CD4-positive, alpha-beta T cell (primary cell): ENCODE measurements at regions not wholly inside any gene's neighbourhood (a gene's known extent, or its start where the extent isn't known, plus 50 kb on each side); places are given as distances from the start of the nearest gene placed in this dataset.

ENCODE experiments used
- ATAC-seq: fragments of 200-7000 bp; cut with Tn5 transposase; one replicate; pipeline ENCODE4 v1.10.0; 2022; ENCODE audit warnings: mild to moderate bottlenecking; ENCODE audit not compliant: poor library complexity
- CTCF ChIA-PET: fragments of 350-600 bp; sonication (Branson Sonifier 250); formaldehyde crosslinking; loops from one replicate; lab custom pipeline; 2021; ENCODE audit warnings: antibody characterized with exemption, inconsistent platforms; lab: Charles Lee
- POLR2A ChIA-PET: fragments of 350-600 bp; sonication (Branson Sonifier 250); formaldehyde crosslinking; loops from one replicate; lab custom pipeline; 2021; ENCODE audit warnings: antibody characterized with exemption, inconsistent platforms; lab: Charles Lee
- DNase-seq, 14 experiments: peaks; one replicate each; pipeline ENCODE4 v3.0.0-alpha.2; 2013 to 2020; ENCODE audit warnings: mixed read lengths in 2 of 14
- H3K27ac ChIP-seq, 2 donors: one replicate each; pipeline versions ENCODE4 v1.5.1 to v1.7.0; 2013; ENCODE audit warnings: low read length in 2 of 2, low read depth in 1 of 2, mild to moderate bottlenecking in 1 of 2
- H3K27me3 ChIP-seq, 2 experiments: 1 replicate in 1 of 2; 2 replicates in 1 of 2; pipeline versions ENCODE4 v1.6.1 to v1.7.0; 2013; ENCODE audit warnings: low read length in 2 of 2, control low read depth in 1 of 2, mild to moderate bottlenecking in 1 of 2, moderate library complexity in 1 of 2; ENCODE audit not compliant: insufficient read depth in 2 of 2, control insufficient read depth in 1 of 2
- H3K36me3 ChIP-seq: one replicate; pipeline ENCODE4 v1.6.1; 2013; ENCODE audit warnings: low read length, control low read depth; ENCODE audit not compliant: insufficient read depth
- H3K4me1 ChIP-seq: one replicate; pipeline ENCODE4 v1.6.1; 2013; ENCODE audit warnings: low read length, control low read depth; ENCODE audit not compliant: insufficient read depth
- H3K4me3 ChIP-seq: one replicate; pipeline ENCODE4 v1.5.1; 2013; ENCODE audit warnings: mild to moderate bottlenecking, low read length, moderate library complexity
- H3K9me3 ChIP-seq, 2 experiments: 1 replicate in 1 of 2; 2 replicates in 1 of 2; pipeline versions ENCODE4 v1.6.1 to v1.7.0; 2013; ENCODE audit warnings: low read length in 2 of 2, mild to moderate bottlenecking in 2 of 2, control low read depth in 1 of 2, moderate library complexity in 1 of 2; ENCODE audit not compliant: control insufficient read depth in 1 of 2, insufficient read depth in 1 of 2
- H3K27ac Mint-ChIP-seq: one replicate; pipeline ENCODE4 v1.8.0; 2020; ENCODE audit warnings: mixed read lengths
- H3K27me3 Mint-ChIP-seq: one replicate; pipeline ENCODE4 v1.8.0; 2021; ENCODE audit warnings: mixed read lengths
- H3K36me3 Mint-ChIP-seq: one replicate; pipeline ENCODE4 v1.8.0; 2021; ENCODE audit warnings: low read depth, mixed read lengths
- H3K4me1 Mint-ChIP-seq: one replicate; pipeline ENCODE4 v1.8.0; 2021; ENCODE audit warnings: low read depth, mixed read lengths
- H3K4me3 Mint-ChIP-seq: one replicate; pipeline ENCODE4 v1.8.0; 2020; ENCODE audit warnings: mild to moderate bottlenecking, mixed read lengths
- H3K9me3 Mint-ChIP-seq: one replicate; pipeline ENCODE4 v1.8.0; 2020; ENCODE audit warnings: mixed read lengths
- intact Hi-C, 2 experiments: fragments of 100-400 bp; cut with DNase I in 1 of 2; cut with micrococcal nuclease in 1 of 2; formaldehyde crosslinking; loops; one replicate each; pipeline versions ENCODE4 v1.15.1 to v1.9.0; 2023 to 2025; cut with DNase I, micrococcal nuclease
- TF ChIP-seq, protein P1 (sequence below): fragments of 200-600 bp; IDR thresholded peaks from one replicate; pipeline ENCODE4 v1.8.0; 2022; ENCODE audit warnings: antibody characterized with exemption, mild to moderate bottlenecking

GRCh38 chr9:107733523-107733894 lies 243.9 kb upstream of the KLF4 start:
- CTCF ChIA-PET, result no interaction called here
- H3K4me3 ChIP-seq, result no peak overlapping the region
- H3K4me1 ChIP-seq, result no peaks in the 10 kb centered on the region
- DNase-seq (no peak), ATAC-seq (no peak)
- POLR2A ChIA-PET, result no interaction called here
- intact Hi-C loops, result no loop called here
- no peaks in the 10 kb centered on the region for H3K4me1 Mint-ChIP-seq
- H3K36me3 ChIP-seq, result no peaks in the 10 kb centered on the region
- no peaks in the 10 kb centered on the region for H3K36me3 Mint-ChIP-seq
- H3K27me3 ChIP-seq, result no peaks in the 10 kb centered on the region
- H3K9me3 Mint-ChIP-seq, result no peaks in the 10 kb centered on the region
- no peak overlapping the region for H3K4me3 Mint-ChIP-seq
- TF ChIP-seq, protein P1, sequence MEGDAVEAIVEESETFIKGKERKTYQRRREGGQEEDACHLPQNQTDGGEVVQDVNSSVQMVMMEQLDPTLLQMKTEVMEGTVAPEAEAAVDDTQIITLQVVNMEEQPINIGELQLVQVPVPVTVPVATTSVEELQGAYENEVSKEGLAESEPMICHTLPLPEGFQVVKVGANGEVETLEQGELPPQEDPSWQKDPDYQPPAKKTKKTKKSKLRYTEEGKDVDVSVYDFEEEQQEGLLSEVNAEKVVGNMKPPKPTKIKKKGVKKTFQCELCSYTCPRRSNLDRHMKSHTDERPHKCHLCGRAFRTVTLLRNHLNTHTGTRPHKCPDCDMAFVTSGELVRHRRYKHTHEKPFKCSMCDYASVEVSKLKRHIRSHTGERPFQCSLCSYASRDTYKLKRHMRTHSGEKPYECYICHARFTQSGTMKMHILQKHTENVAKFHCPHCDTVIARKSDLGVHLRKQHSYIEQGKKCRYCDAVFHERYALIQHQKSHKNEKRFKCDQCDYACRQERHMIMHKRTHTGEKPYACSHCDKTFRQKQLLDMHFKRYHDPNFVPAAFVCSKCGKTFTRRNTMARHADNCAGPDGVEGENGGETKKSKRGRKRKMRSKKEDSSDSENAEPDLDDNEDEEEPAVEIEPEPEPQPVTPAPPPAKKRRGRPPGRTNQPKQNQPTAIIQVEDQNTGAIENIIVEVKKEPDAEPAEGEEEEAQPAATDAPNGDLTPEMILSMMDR, result no peak
- no peak overlapping the region for H3K27ac Mint-ChIP-seq
- H3K27me3 Mint-ChIP-seq, result no peaks in the 10 kb centered on the region
- no peak overlapping the region for H3K27ac ChIP-seq
- no peaks in the 10 kb centered on the region for H3K9me3 ChIP-seq

- Histone ChIP-seq H3K9me3 (no peaks in the 10 kb centered on the region), H3K36me3 (no peaks in the 10 kb centered on the region), H3K4me3 (no peak overlapping the region), H3K27me3 (no peaks in the 10 kb centered on the region), H3K27ac (no peak overlapping the region), H3K4me1 (no peaks in the 10 kb centered on the region)
- Mint-ChIP-seq H3K36me3 (no peaks in the 10 kb centered on the region), H3K9me3 (no peaks in the 10 kb centered on the region), H3K27me3 (no peaks in the 10 kb centered on the region), H3K4me3 (no peak overlapping the region), H3K27ac (no peak overlapping the region), H3K4me1 (no peaks in the 10 kb centered on the region)
- no peak for ATAC-seq
- no peak for DNase-seq
- ChIA-PET POLR2A (no interaction called here), CTCF (no interaction called here)
- TF ChIP-seq, protein P1, result no peak
- intact Hi-C loops, result no loop called here
These were observed 243.4 kb upstream of the KLF4 start for GRCh38 chr9:107732781-107733522.

DNA sequence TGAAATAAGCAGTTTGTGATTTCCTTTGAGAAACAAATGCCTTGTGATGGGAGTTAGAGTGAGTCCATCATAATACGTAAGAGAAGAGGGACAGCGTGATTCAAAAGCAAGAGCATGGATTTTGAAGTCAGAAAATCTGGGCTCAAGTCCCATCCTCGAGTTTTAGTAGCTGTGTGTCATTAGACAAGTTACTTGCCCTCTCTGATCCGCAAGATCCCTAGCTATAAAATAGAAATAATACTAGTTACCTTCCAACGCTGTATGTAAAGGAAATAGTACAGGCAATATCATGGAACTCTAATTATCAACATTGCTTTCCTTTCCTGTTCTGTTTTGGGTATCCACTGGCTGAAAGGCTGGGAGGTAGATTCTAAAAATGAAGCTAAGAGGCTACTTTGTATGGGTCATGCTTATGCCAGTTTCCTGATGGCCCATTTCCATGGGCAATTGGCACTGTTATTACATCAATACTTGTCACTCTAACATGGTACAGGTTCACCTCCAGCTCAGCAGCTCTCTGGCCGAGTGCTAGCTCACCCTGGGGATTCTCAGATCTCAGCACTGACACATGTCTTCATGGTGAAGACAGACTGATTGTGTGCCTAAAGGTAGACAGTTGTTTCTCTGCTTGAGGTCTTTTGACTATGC lies 241.7 kb upstream of the KLF4 start:
- Histone ChIP-seq H3K4me1 (no peaks in the 10 kb centered on the region), H3K9me3 (no peaks in the 10 kb centered on the region), H3K36me3 (no peaks in the 10 kb centered on the region), H3K27me3 (no peaks in the 10 kb centered on the region), H3K4me3 (no peak overlapping the region), H3K27ac (no peak overlapping the region)
- no peak overlapping the region for H3K4me3 Mint-ChIP-seq
- intact Hi-C loops, result no loop called here
- DNase-seq, result no peak
- CTCF ChIA-PET, result no interaction called here
- ATAC-seq, result no peak
- H3K27ac Mint-ChIP-seq, result no peak overlapping the region
- no peaks in the 10 kb centered on the region for H3K4me1 Mint-ChIP-seq
- H3K27me3 Mint-ChIP-seq, result no peaks in the 10 kb centered on the region
- H3K9me3 Mint-ChIP-seq, result no peaks in the 10 kb centered on the region
- H3K36me3 Mint-ChIP-seq, result no peaks in the 10 kb centered on the region
- POLR2A ChIA-PET, result no interaction called here
- TF ChIP-seq, protein P1, result no peak
